Endothelial cell of hepatic sinusoid (primary cell): ENCODE measurements at regions not wholly inside any gene's neighbourhood (a gene's known extent, or its start where the extent isn't known, plus 50 kb on each side); places are given as distances from the start of the nearest gene placed in this dataset.
"Not testable (repeated sequence)": the region's sequence is repeated elsewhere in the genome, so short reads cannot be mapped to it uniquely, and the experiment has no call there.

ENCODE experiments used
- in situ Hi-C: cut with HindIII; loops from 2 replicates; pipeline ENCODE4 v1.10.0; 2017; ENCODE audit warnings: low sequenced_read_pairs

- in situ Hi-C loops, result no loop called here
Measured at GRCh38 chr2:57126410-57126809, 920.2 kb upstream of the VRK2 start.

- in situ Hi-C loops, result no loop called here
Measured at GRCh38 chr2:57139179-57139578, 907.4 kb upstream of the VRK2 start.

GRCh38 chr2:57141269-57141668 lies 905.3 kb upstream of the VRK2 start:
- in situ Hi-C loops, result no loop called here

- in situ Hi-C loops, result no loop called here
Measured at GRCh38 chr2:57146951-57147350, 899.7 kb upstream of the VRK2 start.

GRCh38 chr2:57156231-57156924 lies 890.2 kb upstream of the VRK2 start:
- in situ Hi-C loops, result no loop called here

GRCh38 chr2:57160976-57161375 lies 885.6 kb upstream of the VRK2 start:
- in situ Hi-C loops, result no loop called here

- in situ Hi-C loops, result no loop called here
Measured at GRCh38 chr2:57177176-57177575, 869.4 kb upstream of the VRK2 start.

- in situ Hi-C loops, result loop anchor here (5.0 kb wide), 1 partner anchor 103 kb away; no protein-coding TSS in a partner anchor
Measured at GRCh38 chr2:57180042-57180567, 866.5 kb upstream of the VRK2 start.

GRCh38 chr2:57180678-57181077 lies 865.9 kb upstream of the VRK2 start:
- in situ Hi-C loops, result loop anchor here (5.0 kb wide), 1 partner anchor 103 kb away; no protein-coding TSS in a partner anchor

GRCh38 chr2:57181315-57182038 lies 865.1 kb upstream of the VRK2 start:
- in situ Hi-C loops, result loop anchor here (5.0 kb wide), 1 partner anchor 104 kb away; no protein-coding TSS in a partner anchor

GRCh38 chr2:57182916-57183315 lies 863.7 kb upstream of the VRK2 start:
- in situ Hi-C loops, result loop anchor here (5.0 kb wide), 1 partner anchor 106 kb away; no protein-coding TSS in a partner anchor

- in situ Hi-C loops, result no loop called here
Measured at GRCh38 chr2:57185568-57185967, 861.0 kb upstream of the VRK2 start.

- in situ Hi-C loops, result no loop called here
Measured at GRCh38 chr2:57190007-57190406, 856.6 kb upstream of the VRK2 start.

GRCh38 chr2:57199663-57200062 lies 846.9 kb upstream of the VRK2 start:
- in situ Hi-C loops, result no loop called here

GRCh38 chr2:57204364-57204763 lies 842.2 kb upstream of the VRK2 start:
- in situ Hi-C loops, result no loop called here

- in situ Hi-C loops, result no loop called here
Measured at GRCh38 chr2:57205241-57205640, 841.4 kb upstream of the VRK2 start.

GRCh38 chr2:57207191-57207590 lies 839.4 kb upstream of the VRK2 start:
- in situ Hi-C loops, result no loop called here

GRCh38 chr2:57209799-57210198 lies 836.8 kb upstream of the VRK2 start:
- in situ Hi-C loops, result no loop called here

- in situ Hi-C loops, result no loop called here
Measured at GRCh38 chr2:57210855-57211254, 835.8 kb upstream of the VRK2 start.

GRCh38 chr2:57217013-57217412 lies 829.6 kb upstream of the VRK2 start:
- in situ Hi-C loops, result no loop called here

- in situ Hi-C loops, result no loop called here
Measured at GRCh38 chr2:57218206-57218605, 828.4 kb upstream of the VRK2 start.

- in situ Hi-C loops, result not testable (repeated sequence)
Measured at GRCh38 chr2:57229706-57230105, 816.9 kb upstream of the VRK2 start.
